Panc1 (cell line): ENCODE measurements at regions not wholly inside any gene's neighbourhood (a gene's known extent, or its start where the extent isn't known, plus 50 kb on each side); places are given as distances from the start of the nearest gene placed in this dataset.

Experiments
- ATAC-seq: fragments of 200-7000 bp; cut with Tn5 transposase; 2 replicates; pipeline ENCODE4 v1.9.1; 2020; ENCODE audit warnings: mild to moderate bottlenecking, moderate library complexity
- BruUV-seq: library from RNA; stranded (reverse); fragments of 400-500 nt; replicated peaks from 2 replicates; lab custom pipeline; 2021; lab: Mats Ljungman, UMichigan
- CTCF ChIA-PET: fragments of 300-600 bp; sonication (Branson Sonifier 250); formaldehyde crosslinking; loops from one replicate; lab custom pipeline; 2022; ENCODE audit warnings: antibody characterized with exemption; lab: Charles Lee
- POLR2A ChIA-PET: fragments of 300-600 bp; sonication (Branson Sonifier 250); formaldehyde crosslinking; loops from one replicate; lab custom pipeline; 2022; ENCODE audit warnings: antibody characterized with exemption; lab: Charles Lee
- DNase-seq: peaks from one replicate; pipeline ENCODE4 v3.0.0-alpha.2; 2010; ENCODE audit warnings: low read depth, low spot score
- H3K27ac ChIP-seq: 2 replicates; pipeline ENCODE4 v1.5.1; 2011; ENCODE audit warnings: mild to moderate bottlenecking, low read length, inconsistent platforms
- H3K27me3 ChIP-seq: fragments of 200-500 bp; sonication (Bioruptor generic); 2 replicates; pipeline ENCODE4 v1.6.0; 2014; ENCODE audit warnings: low read length, inconsistent platforms; ENCODE audit not compliant: control insufficient read depth, insufficient read depth
- H3K36me3 ChIP-seq: fragments of 200-500 bp; sonication (Bioruptor generic); 2 replicates; pipeline ENCODE4 v1.5.1; 2014; ENCODE audit warnings: inconsistent platforms, mild to moderate bottlenecking, low read length, moderate library complexity; ENCODE audit not compliant: control insufficient read depth, insufficient read depth
- H3K4me1 ChIP-seq: 2 replicates; pipeline ENCODE4 v1.5.1; 2011; ENCODE audit warnings: inconsistent platforms, mild to moderate bottlenecking, low read length, moderate library complexity; ENCODE audit not compliant: control insufficient read depth, insufficient read depth
- H3K4me3 ChIP-seq, 2 experiments: 2 replicates each; pipeline ENCODE4 v1.5.1; 2011 to 2012; ENCODE audit warnings: low read depth in 2 of 2, low read length in 2 of 2, mild to moderate bottlenecking in 2 of 2, inconsistent platforms in 1 of 2, moderate library complexity in 1 of 2
- H3K9me3 ChIP-seq: fragments of 200-500 bp; sonication (Bioruptor generic); 2 replicates; pipeline ENCODE4 v1.5.1; 2014; ENCODE audit warnings: low read depth, mild to moderate bottlenecking, inconsistent platforms, low read length, moderate library complexity; ENCODE audit not compliant: control insufficient read depth, insufficient read depth
- CTCF ChIP-seq: fragments of 450-650 bp; IDR thresholded peaks from 2 replicates; pipeline ENCODE4 v1.5.1; 2017; ENCODE audit warnings: mild to moderate bottlenecking
- POLR2AphosphoS5 ChIP-seq: IDR thresholded peaks from 2 replicates; pipeline ENCODE4 v1.6.1; 2012; ENCODE audit warnings: mild to moderate bottlenecking, low read depth, low read length, moderate library complexity
- REST ChIP-seq, 2 experiments: IDR thresholded peaks; 2 replicates each; pipeline ENCODE4 v1.6.1; 2011 to 2012; ENCODE audit warnings: low read depth in 2 of 2, control low read depth in 1 of 2, low read length in 1 of 2, mild to moderate bottlenecking in 1 of 2, moderate library complexity in 1 of 2; ENCODE audit not compliant: insufficient read depth in 1 of 2
- SIN3A ChIP-seq: IDR thresholded peaks from 2 replicates; pipeline ENCODE4 v1.6.1; 2012; ENCODE audit warnings: low read depth, mild to moderate bottlenecking, low read length, moderate library complexity, borderline replicate concordance; ENCODE audit not compliant: insufficient read depth
- TCF7L2 ChIP-seq: IDR thresholded peaks from 2 replicates; pipeline ENCODE4 v1.6.1; 2011; ENCODE audit warnings: mild to moderate bottlenecking, low read depth, low read length, inconsistent platforms
- in situ Hi-C: cut with HindIII; loops from 2 replicates; pipeline ENCODE4 v1.10.0; 2016; ENCODE audit warnings: low sequenced_read_pairs, low pct_unique_long_range_greater_than_20kb
- intact Hi-C: fragments of 100-400 bp; cut with micrococcal nuclease; formaldehyde crosslinking; loops from one replicate; pipeline ENCODE4 v1.10.0; 2022; ENCODE audit not compliant: unreplicated experiment

- POLR2A ChIA-PET, result no interaction called here
- ATAC-seq (no peak), DNase-seq (no peak)
- no peaks in the 10 kb centered on the region for H3K27me3 ChIP-seq
- no peak overlapping the region for H3K27ac ChIP-seq
- CTCF ChIA-PET, result no interaction called here
- intact Hi-C loops (no loop called here), in situ Hi-C loops (no loop called here)
- TF ChIP-seq CTCF (no peak), TCF7L2 (no peak), POLR2AphosphoS5 (no peak), SIN3A (no peak)
- BruUV-seq, result no TSS peak
- H3K4me1 ChIP-seq, result no peaks in the 10 kb centered on the region
- H3K9me3 ChIP-seq, result no peaks in the 10 kb centered on the region
- no peaks in the 10 kb centered on the region for H3K36me3 ChIP-seq
- no peak overlapping the region for H3K4me3 ChIP-seq
Measured at GRCh38 chr2:67614454-67614853, 217.3 kb downstream of the ETAA1 start.

- Histone ChIP-seq H3K9me3 (no peaks in the 10 kb centered on the region), H3K4me1 (no peaks in the 10 kb centered on the region), H3K36me3 (no peaks in the 10 kb centered on the region), H3K27ac (no peak overlapping the region), H3K27me3 (no peaks in the 10 kb centered on the region), H3K4me3 (no peak overlapping the region)
- ChIA-PET POLR2A (no interaction called here), CTCF (no interaction called here)
- in situ Hi-C loops, result no loop called here
- intact Hi-C loops, result no loop called here
- DNase-seq (no peak), ATAC-seq (no peak)
- TF ChIP-seq REST (IDR thresholded peaks at IDR 0.05; ENCODE audit: insufficient read depth in 1 of 2, low read depth in 2 of 2, low read length in 1 of 2) (no peak), CTCF (no peak), SIN3A (no peak)
- BruUV-seq, result no TSS peak
Measured at GRCh38 chr2:67616749-67617148, 219.6 kb downstream of the ETAA1 start.

GRCh38 chr2:67619204-67619603 is 222.1 kb downstream of the ETAA1 start:
- Histone ChIP-seq H3K9me3 (no peaks in the 10 kb centered on the region), H3K4me1 (no peaks in the 10 kb centered on the region), H3K27ac (no peak overlapping the region), H3K4me3 (no peak overlapping the region), H3K36me3 (no peaks in the 10 kb centered on the region), H3K27me3 (no peaks in the 10 kb centered on the region)
- CTCF ChIA-PET, result no interaction called here
- intact Hi-C loops (no loop called here), in situ Hi-C loops (no loop called here)
- no peak for DNase-seq
- TF ChIP-seq TCF7L2 (no peak), SIN3A (no peak), REST (IDR thresholded peaks at IDR 0.05; ENCODE audit: insufficient read depth in 1 of 2, low read depth in 2 of 2, low read length in 1 of 2) (no peak), POLR2AphosphoS5 (no peak), CTCF (no peak)
- POLR2A ChIA-PET, result no interaction called here
- ATAC-seq, result no peak
- BruUV-seq, result no TSS peak
